GM19463 (cell line): ENCODE measurements at regions not wholly inside any gene's neighbourhood (a gene's known extent, or its start where the extent isn't known, plus 50 kb on each side); places are given as distances from the start of the nearest gene placed in this dataset.
"Not testable (repeated sequence)": the region's sequence is repeated elsewhere in the genome, so short reads cannot be mapped to it uniquely, and the experiment has no call there.

ENCODE experiments used
- ATAC-seq: cut with Tn5 transposase; IDR thresholded peaks from one replicate; pipeline ENCODE4 v1.9.1; 2021; ENCODE audit warnings: mild to moderate bottlenecking, moderate library complexity; ENCODE audit not compliant: unreplicated experiment

DNA sequence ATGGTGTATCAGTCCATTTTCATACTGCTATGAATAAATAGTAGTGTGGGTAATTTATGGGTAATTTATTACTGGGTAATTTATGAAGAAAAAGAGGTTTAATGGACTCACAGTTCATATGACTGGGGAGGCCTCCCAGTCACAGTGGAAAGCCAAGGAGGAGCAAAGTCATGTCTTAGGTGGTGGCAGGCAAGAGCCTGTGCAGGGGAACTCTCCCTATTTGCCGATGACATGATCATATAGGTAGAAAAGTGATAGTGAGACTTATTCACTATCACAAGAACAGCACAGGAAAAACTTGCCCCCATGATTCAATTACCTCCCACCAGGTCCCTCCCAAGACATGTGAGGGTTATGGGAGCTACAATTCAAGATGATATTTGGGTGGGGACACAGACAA is 1137.7 kb downstream of the UQCRFS1 start:
- peak; percentile 24 for ATAC-seq

DNA sequence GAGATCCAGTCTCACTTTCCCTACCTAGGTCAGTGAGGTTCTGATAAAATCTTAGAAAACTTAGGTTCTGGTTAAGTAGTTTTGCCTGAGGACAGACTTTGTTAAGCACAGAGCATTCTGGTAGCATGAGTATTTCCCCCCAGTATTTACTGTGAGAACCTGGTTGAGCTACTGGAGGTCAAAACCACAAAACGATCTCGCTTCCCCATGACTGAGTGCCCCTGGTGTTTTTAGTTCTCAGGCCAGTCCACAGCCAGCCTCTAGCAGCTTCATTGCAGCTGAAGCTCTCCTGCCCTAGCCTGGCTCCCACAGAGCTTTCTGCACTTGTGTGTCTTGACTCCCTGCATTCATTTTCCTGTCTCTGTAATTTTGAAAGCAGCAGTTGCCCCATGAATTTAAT is 1138.2 kb downstream of the UQCRFS1 start:
- ATAC-seq: peak; percentile 86

DNA sequence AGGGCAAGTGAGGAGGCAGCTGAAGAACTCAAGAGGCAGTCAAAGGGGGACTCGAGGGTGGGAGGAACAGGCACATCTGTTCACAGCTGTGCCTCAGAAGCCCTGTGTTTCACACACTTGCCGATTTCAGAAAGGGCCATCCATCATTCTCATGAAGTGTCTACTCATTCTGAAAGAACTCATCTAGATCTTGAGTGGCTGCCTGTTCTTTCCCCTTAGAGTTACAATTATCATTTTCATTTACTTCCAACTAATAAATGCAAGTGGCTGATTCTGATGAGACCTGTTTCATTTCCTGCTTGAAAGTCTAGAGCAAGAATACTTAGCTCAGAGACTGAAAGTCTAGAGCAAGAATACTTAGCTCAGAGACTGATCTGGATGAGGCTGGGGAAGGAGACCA is 1145.1 kb downstream of the UQCRFS1 start:
- peak; percentile 83 for ATAC-seq

- ATAC-seq: no peak
Observed at GRCh38 chr19:28066988-28067387, 1146.0 kb downstream of the UQCRFS1 start.

DNA sequence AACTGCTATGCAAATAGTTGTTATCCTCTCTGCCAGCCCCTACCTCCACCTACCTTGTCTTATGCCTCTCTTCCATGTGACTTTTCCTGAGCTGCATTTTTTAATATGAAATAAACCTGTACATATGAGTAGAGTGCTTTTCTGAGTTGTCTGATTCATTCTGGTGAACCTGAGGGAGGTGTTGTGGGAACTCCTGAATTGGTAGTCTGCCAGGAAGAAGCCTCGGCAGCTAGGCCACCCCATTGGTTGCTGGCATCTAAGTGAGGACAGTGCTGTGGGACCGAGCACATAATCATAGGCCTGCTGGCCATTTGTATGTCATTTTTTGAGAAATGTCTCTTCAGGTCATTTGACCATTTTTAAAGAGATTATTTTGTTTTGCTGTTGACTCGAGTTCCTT is 1146.8 kb downstream of the UQCRFS1 start:
- no peak for ATAC-seq

DNA sequence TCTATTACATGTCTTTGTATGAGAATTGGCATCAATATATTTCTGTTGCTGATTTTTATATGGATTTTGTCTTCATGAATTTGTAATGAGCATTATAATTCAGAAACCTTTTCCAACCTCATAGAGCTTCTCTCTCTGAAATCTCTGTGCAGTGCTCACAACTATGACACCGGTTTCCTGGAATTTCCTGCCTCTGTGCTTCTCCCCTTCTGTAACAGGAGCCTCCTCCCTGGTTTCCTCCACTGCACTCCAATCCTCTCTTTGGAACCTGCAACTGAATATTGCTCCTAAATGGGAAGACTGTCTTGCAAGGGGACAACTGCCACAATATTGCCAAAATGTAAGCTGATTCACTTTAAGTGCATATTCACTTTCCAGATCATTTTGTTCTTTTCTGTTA is 1147.9 kb downstream of the UQCRFS1 start:
- no peak for ATAC-seq

DNA sequence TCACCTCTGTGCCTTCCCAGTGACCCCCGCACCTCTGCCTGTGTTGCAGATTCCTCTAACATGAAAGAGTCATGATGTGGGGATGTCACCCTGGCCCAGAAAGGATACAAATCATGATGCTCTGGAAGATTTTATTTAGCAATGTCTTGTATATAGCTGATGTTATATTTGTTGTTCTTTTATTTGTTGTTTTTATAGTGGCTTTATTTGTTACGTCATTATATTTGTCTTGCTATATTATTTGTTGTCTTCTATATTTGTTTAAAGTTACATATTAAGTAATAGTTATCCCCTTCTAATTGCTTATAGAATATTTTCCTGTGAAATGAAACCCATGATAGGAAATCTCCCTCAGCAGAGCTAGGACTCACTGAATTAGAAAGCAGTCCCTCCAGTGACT is 1149.2 kb downstream of the UQCRFS1 start:
- ATAC-seq: no peak

DNA sequence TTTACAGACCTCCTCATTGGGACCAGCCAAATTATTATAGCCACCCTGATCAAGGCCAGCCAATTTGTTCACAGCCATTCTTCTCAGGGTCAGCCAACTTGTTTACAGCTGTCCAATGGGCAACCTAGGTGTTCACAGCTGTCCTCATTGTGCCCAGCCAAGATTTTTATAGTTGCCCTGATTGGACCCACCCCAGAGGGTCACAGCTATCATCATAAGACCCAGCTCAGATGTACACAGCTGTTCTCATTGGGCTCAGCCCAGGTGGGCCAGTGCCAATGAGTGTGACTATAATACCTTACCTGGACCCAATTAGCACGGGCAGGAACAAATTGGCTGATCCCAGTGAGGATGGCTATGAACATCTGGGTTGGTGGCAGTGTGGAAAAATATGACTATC is 1151.8 kb downstream of the UQCRFS1 start:
- no peak for ATAC-seq

DNA sequence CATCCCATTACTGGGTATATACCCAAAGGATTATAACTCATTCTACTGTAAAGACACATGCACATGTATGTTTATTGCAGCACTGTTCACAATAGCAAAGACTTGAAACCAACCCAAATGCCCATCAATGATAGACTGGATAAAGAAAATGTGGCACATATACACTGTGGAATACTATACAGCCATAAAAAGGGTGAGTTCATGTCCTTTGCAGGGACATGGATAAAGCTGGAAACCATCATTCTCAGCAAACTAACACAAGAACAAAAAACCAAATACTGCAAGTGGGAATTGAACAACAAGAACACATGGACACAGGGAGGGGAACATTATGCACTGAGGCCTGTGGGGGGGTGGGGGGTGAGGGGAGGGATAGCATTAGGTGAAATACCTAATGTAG is 1155.9 kb downstream of the UQCRFS1 start:
- not testable (repeated sequence) for ATAC-seq

DNA sequence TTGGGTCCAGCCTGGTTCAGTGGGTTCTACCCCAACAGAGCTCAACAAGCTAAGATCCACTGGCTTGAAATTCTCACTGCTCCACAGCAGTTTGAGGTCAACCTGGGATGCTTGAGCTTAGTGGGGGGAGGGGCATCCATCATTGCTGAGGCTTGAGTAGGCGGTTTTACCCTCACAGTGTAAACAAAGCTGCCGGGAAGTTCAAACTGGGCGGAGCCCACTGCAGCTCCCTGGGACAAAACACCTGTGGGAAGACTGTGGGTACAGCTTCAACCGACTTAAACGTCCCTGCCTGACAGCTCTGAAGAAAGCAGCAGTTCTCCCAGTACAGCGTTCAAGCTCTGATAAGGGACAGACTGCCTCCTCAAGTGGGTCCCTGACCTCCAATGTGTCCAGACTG is 1161.9 kb downstream of the UQCRFS1 start:
- ATAC-seq: no peak

DNA sequence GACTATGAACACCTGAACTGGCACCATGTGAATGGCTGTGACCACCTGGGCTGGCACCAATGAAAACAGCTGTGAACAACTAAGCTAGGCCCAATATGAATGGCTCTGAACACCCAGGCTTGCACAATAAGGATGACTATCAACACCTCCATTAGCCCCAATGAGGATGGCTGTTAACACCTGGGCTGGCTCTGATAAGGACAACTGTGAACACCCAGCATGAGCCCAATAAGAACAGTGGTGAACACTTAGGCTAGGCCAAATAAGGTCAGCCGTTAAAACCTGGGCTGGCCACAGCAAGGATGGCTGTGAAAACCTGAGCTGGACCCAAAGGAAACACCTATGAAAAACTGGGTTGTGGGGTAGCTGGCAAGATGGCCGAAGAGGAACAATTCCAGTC is 1163.1 kb downstream of the UQCRFS1 start:
- no peak for ATAC-seq

GRCh38 chr19:28046932-28047331 is 1166.0 kb downstream of the UQCRFS1 start:
- ATAC-seq: no peak

DNA sequence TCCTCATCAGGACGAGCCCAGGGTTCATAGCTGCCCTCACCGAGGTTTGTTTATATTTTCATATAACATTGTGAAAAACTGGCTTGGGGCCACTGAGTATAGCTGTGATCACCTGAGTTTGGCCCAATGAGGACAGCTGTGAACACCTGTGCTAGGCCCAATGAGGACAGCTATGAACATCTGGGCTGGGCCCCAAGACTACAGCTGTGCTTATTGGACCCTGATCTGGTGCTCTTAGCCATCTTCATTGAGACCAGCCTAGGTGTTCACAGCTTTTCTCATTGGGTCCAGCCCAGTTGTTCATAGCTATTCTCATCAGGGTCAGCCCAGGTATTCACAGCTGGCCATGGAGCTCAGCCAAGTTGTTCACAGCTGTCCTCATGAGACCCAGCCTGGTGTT is 1167.3 kb downstream of the UQCRFS1 start:
- ATAC-seq: no peak

GRCh38 chr19:28044477-28044876 is 1168.5 kb downstream of the UQCRFS1 start:
- ATAC-seq: no peak

DNA sequence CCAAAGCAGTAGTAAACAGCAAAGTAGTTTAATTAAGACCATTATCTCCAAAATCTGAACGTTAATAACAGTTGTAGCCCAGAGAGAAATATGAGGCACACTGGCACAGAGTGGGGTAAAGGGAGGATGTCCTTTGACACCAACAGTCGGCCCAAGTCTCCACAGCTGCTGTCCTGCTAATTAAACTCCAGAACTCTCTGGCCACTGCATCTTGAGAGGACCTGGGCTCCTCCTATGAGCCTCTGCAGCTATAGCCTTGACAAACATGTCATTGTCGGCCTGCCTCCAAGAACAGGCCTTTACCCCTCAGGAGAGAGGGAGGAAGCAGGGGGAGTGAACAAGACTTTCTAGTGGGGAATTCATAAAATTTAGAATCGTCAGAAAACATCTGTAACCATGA is 1170.4 kb downstream of the UQCRFS1 start:
- ATAC-seq: no peak

DNA sequence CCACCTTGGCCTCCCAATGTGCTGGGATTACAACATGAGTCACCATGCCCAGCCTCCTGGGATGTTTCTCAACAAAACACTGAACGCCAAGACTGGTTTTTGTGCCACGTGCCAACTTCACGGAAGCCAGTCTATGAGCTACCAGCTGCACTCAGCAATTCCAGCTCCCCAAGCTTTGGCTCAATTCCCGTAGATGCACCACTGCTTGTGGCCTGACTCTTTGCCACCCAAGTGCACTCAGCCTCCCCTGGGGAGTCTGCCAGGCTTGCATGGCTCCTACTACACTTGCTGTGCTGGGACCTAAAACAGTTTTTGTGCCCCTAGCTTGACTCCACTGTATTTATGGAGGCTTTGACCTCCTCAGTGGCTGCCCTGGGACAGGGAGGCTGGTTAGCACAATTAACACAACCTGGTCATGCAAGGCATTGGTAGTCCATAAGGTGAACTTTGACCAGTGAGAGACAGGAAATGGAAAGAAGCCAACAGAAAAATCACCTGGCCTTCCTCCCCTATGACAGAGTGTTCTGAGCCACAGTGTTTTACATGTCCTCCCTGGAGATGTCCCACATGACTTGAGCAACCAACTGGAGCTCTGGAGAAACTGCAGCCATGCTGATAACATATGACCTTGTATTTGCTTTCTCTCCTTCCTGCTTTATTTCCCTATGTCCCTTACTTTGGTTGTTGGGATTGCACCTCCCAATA is 1173.1 kb downstream of the UQCRFS1 start:
- ATAC-seq: no peak

GRCh38 chr19:28037186-28037585 is 1175.8 kb downstream of the UQCRFS1 start:
- no peak for ATAC-seq

GRCh38 chr19:28036486-28036885 is 1176.5 kb downstream of the UQCRFS1 start:
- ATAC-seq: no peak

DNA sequence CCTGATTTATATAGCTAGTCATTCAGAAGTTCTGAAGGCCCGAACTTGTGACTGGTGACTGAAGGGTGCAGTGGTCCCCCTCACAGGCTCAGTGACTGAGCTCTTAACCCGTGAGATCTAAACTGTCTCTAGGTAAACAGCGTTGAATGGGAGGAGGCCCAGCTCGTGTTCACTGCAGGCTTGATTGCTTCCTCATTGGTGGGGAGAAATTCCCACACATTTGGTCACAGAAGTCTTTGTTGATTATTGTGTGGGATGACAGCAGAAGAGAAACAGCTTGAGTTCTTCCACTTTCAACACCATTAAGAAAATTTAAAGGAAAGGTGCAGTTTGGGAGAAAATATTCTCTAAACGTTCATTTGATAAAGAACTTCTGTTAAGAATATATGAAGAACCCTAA is 1178.0 kb downstream of the UQCRFS1 start:
- no peak for ATAC-seq

DNA sequence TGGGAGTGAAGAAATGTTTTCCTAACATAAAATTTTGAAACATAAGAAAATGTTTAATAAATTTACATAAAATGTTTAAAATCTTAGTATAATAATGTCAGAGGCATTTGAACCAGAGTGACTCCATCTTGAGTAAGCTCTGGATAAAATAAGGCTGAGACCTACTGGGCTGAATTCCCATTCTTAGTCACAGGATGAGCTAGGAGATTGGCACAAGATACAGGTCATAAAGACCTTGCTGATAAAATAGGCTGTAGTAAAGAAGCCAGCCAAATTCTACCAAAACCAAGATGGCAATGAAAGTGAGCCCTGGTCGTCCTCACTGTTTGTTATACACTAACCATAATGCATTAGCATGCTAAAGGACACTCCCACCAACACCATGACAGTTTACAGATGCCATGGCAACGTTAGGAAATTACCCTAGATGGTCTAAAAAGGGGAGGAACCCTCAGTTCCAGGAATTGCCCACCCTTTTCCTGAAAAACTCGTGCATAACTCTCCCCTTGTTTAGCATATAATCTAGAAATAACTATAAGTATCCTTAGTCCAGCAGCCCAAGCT is 1184.0 kb downstream of the UQCRFS1 start:
- ATAC-seq: no peak

DNA sequence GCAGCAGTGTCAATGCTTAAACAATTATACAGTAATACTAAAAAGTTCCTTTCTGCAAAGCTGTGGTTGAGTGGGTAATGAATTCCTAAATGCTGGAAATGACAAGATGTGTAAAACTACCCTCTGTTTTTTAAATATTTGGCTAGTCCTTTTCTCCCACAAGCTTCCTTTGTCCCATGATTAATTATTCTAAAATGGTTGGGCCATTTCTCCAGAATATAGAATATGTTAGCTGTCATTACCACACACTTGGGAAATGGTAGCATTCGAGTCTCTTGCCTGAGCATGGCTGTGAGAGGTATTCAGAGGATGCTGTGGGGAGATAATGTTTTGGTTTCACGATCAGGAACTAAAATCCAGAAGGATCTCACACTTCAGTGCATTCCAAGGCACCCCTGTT is 1185.8 kb downstream of the UQCRFS1 start:
- no peak for ATAC-seq

DNA sequence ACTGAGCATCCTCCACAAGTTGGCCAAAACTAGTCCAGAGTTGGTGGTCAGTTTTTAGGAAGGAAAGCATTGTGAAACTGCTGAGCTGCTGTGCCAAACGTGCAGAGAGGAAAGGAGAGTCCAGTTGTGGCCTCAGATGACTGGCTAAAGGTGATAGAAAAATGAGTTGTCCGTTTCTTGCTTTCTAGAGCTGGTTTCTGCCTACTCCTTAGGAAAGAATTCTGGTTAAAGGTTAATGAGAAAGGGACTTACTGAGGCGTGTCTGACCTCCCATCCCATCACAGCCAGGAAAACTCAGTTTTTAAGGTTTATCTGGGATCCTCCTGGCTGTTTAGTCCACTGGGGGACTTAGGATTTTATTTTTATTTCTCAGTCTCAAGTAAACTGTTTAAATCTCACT is 1186.3 kb downstream of the UQCRFS1 start:
- ATAC-seq: no peak

GRCh38 chr19:28024920-28025319 is 1188.0 kb downstream of the UQCRFS1 start:
- ATAC-seq: no peak
